K562 (cell line): ENCODE measurements at regions not wholly inside any gene's neighbourhood (a gene's known extent, or its start where the extent isn't known, plus 50 kb on each side); places are given as distances from the start of the nearest gene placed in this dataset.
"Not testable (repeated sequence)": the region's sequence is repeated elsewhere in the genome, so short reads cannot be mapped to it uniquely, and the experiment has no call there.

Source experiments
- ARNT ChIP-seq, 2 experiments: fragments of 450-650 bp; IDR thresholded peaks; 2 replicates each; pipeline ENCODE4 v1.6.1; 2016; ENCODE audit warnings: mild to moderate bottlenecking in 1 of 2
- CTCF ChIP-seq, 3 experiments: IDR thresholded peaks in 2 of 3; conservative IDR thresholded peaks in 1 of 3; 2 replicates each; pipeline ENCODE4 v1.5.1; 2011 to 2012; ENCODE audit warnings: low read length in 3 of 3, mild to moderate bottlenecking in 3 of 3, control low read depth in 2 of 3, improper control_type of control experiment in 1 of 3, inconsistent platforms in 1 of 3, low read depth in 1 of 3, mixed read lengths in 1 of 3, moderate library complexity in 1 of 3; ENCODE audit not compliant: insufficient read depth in 2 of 3
- EP300 ChIP-seq: IDR thresholded peaks from 2 replicates; pipeline ENCODE4 v1.6.1; 2012; ENCODE audit warnings: low read length, improper control_type of control experiment
- ERF ChIP-seq: fragments of 450-650 bp; formaldehyde crosslinking; IDR thresholded peaks from 2 replicates; pipeline ENCODE4 v1.4.0; 2020; ENCODE audit warnings: mild to moderate bottlenecking, mixed read lengths
- POLR2AphosphoS5 ChIP-seq: IDR thresholded peaks from 2 replicates; pipeline ENCODE4 v1.6.1; 2011; ENCODE audit warnings: mild to moderate bottlenecking, low read depth, low read length, moderate library complexity; ENCODE audit not compliant: control insufficient read depth, insufficient read depth
- ZBTB1 ChIP-seq: sonication (generic); formaldehyde crosslinking; IDR thresholded peaks from 2 replicates; pipeline ENCODE4 v1.8.1; 2023; ENCODE audit warnings: missing genetic modification reagents, low read depth, mild to moderate bottlenecking, borderline replicate concordance

- TF ChIP-seq ARNT (IDR thresholded peaks at IDR 0.05); POLR2AphosphoS5; ERF (CRISPR knock-in tag); EP300; CTCF (IDR thresholded peaks at IDR 0.05 in 2 of 3, conservative IDR thresholded peaks at IDR 0.05 in 1 of 3; ENCODE audit: insufficient read depth in 2 of 3, low read depth in 1 of 3, low read length in 3 of 3); ZBTB1: not testable (repeated sequence)
These were observed 166.8 kb downstream of the TENT5A start for GRCh38 chr6:81585686-81586085.
